Progenitor cell of endocrine pancreas (in vitro differentiated cells): ENCODE measurements at regions not wholly inside any gene's neighbourhood (a gene's known extent, or its start where the extent isn't known, plus 50 kb on each side); places are given as distances from the start of the nearest gene placed in this dataset.

Experiments used
- DNase-seq: peaks from one replicate; pipeline ENCODE4 v3.0.0; 2021; ENCODE audit warnings: low spot score; ENCODE audit not compliant: unreplicated experiment
- H3K27ac Mint-ChIP-seq: 2 replicates; pipeline ENCODE4 v1.8.0; 2021; ENCODE audit warnings: mild to moderate bottlenecking, moderate library complexity, mixed read lengths
- H3K27me3 Mint-ChIP-seq: 2 replicates; pipeline ENCODE4 v1.8.0; 2021; ENCODE audit warnings: mixed read lengths
- H3K36me3 Mint-ChIP-seq: 2 replicates; pipeline ENCODE4 v1.8.0; 2022; ENCODE audit warnings: mixed read lengths; ENCODE audit not compliant: insufficient read depth
- H3K4me1 Mint-ChIP-seq: 2 replicates; pipeline ENCODE4 v1.8.0; 2021; ENCODE audit warnings: low read depth, mixed read lengths
- H3K4me3 Mint-ChIP-seq: 2 replicates; pipeline ENCODE4 v1.8.0; 2021; ENCODE audit warnings: low read depth, mild to moderate bottlenecking, moderate library complexity, mixed read lengths
- H3K9me3 Mint-ChIP-seq: 2 replicates; pipeline ENCODE4 v1.8.0; 2021; ENCODE audit warnings: low read depth, mixed read lengths
- TF ChIP-seq, protein P1 (sequence below): fragments of 200-600 bp; sonication (generic); IDR thresholded peaks from one replicate; pipeline ENCODE4 v1.5.0; 2021; ENCODE audit warnings: antibody characterized with exemption, mild to moderate bottlenecking; ENCODE audit not compliant: unreplicated experiment

DNA sequence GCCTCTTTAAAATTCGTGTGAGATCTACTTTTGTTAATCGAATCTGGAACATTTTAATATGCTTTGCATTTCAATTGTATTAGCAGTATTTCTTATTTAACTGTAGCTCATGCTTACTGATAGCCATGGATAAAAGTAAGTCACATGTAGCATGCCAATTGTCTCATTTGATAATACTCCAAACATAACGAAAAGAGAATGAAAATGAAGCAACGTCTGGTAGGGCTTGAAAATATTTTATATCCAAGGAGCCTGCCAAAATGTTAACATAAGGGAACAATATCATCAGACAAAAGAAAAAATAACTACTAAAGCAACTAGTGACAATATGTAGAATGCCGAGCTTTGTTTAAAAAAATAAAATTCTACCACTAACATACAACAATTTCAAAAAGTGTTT, 94.1 kb upstream of the MID1 start:
- no peak overlapping the region for H3K4me3 Mint-ChIP-seq
- peaks cover 8% of the 10 kb centered on the region for H3K36me3 Mint-ChIP-seq
- TF ChIP-seq, protein P1, sequence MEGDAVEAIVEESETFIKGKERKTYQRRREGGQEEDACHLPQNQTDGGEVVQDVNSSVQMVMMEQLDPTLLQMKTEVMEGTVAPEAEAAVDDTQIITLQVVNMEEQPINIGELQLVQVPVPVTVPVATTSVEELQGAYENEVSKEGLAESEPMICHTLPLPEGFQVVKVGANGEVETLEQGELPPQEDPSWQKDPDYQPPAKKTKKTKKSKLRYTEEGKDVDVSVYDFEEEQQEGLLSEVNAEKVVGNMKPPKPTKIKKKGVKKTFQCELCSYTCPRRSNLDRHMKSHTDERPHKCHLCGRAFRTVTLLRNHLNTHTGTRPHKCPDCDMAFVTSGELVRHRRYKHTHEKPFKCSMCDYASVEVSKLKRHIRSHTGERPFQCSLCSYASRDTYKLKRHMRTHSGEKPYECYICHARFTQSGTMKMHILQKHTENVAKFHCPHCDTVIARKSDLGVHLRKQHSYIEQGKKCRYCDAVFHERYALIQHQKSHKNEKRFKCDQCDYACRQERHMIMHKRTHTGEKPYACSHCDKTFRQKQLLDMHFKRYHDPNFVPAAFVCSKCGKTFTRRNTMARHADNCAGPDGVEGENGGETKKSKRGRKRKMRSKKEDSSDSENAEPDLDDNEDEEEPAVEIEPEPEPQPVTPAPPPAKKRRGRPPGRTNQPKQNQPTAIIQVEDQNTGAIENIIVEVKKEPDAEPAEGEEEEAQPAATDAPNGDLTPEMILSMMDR, result no peak
- no peaks in the 10 kb centered on the region for H3K4me1 Mint-ChIP-seq
- H3K9me3 Mint-ChIP-seq, result peaks cover 28% of the 10 kb centered on the region
- H3K27me3 Mint-ChIP-seq, result no peaks in the 10 kb centered on the region
- H3K27ac Mint-ChIP-seq, result no peak overlapping the region
- no peak for DNase-seq

DNA sequence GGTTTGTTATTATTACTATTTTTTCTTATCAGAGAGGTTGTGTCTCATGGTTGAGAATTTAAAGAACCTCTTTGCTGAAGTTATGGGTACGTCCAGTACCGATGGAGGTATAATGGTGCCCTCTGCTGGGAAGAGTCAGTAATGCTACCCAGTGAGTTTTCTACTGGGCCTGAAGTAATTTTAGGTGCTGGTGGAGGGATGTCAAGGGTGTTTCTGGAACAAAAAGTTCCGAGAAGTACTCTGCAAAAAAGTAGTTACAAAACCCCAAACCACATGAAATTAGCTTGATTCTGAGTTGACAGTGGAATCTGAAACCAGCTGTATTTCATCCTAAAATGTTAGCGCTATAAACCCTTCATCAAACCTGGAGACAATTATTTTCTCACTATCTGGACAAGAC, 102.5 kb upstream of the MID1 start:
- Mint-ChIP-seq H3K4me3 (no peak overlapping the region), H3K27me3 (no peaks in the 10 kb centered on the region), H3K4me1 (no peaks in the 10 kb centered on the region), H3K36me3 (peaks cover 2% of the 10 kb centered on the region), H3K9me3 (no peaks in the 10 kb centered on the region), H3K27ac (no peak overlapping the region)
- no peak for DNase-seq
- TF ChIP-seq, protein P1, result peak; percentile 67

DNA sequence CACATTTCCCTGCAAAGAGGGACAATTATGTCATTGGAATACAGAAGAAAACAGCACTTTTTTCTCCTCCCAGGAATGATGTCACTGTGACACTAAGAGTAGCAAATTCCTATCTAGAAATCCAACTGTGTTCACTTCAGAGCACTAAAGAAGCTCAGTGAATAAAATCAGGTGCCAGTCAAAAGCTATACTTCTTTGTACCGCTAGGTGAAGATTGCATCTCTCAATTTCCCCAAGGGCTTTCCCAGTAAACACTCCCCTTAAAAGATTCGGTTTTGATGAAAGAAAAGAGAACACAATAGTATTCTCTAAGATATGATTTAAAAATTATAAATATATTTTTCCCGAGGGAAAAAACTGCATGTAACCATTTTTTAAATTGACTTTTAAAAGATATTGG, 104.7 kb upstream of the MID1 start:
- Mint-ChIP-seq H3K4me3 (no peak overlapping the region), H3K27ac (no peak overlapping the region), H3K36me3 (no peaks in the 10 kb centered on the region), H3K27me3 (no peaks in the 10 kb centered on the region), H3K4me1 (no peaks in the 10 kb centered on the region), H3K9me3 (peaks cover 3% of the 10 kb centered on the region)
- TF ChIP-seq, protein P1, result peak; percentile 48
- no peak for DNase-seq

DNA sequence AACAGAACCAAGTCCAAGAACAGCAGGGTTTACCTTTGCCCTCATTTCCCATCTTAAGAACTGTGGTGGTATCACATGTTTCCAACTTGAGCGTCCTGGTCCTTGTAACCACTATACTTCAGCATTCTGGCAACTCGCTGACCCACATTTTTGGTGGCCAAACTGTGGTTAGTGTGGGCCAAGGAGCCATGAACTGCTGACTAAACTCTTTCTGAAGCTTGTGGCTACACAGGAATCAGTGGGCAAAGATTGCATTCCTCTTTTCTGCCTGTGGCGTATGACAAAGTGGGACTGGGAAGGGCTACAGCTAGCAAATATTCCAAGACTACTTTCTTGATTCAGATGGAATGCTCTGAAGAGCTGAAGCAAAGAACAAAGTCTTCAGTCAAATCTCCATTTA, 106.3 kb upstream of the MID1 start:
- no peak for DNase-seq
- peaks cover 3% of the 10 kb centered on the region for H3K9me3 Mint-ChIP-seq
- no peaks in the 10 kb centered on the region for H3K36me3 Mint-ChIP-seq
- no peaks in the 10 kb centered on the region for H3K4me1 Mint-ChIP-seq
- H3K4me3 Mint-ChIP-seq, result no peak overlapping the region
- H3K27me3 Mint-ChIP-seq, result no peaks in the 10 kb centered on the region
- TF ChIP-seq, protein P1, result no peak
- no peak overlapping the region for H3K27ac Mint-ChIP-seq

DNA sequence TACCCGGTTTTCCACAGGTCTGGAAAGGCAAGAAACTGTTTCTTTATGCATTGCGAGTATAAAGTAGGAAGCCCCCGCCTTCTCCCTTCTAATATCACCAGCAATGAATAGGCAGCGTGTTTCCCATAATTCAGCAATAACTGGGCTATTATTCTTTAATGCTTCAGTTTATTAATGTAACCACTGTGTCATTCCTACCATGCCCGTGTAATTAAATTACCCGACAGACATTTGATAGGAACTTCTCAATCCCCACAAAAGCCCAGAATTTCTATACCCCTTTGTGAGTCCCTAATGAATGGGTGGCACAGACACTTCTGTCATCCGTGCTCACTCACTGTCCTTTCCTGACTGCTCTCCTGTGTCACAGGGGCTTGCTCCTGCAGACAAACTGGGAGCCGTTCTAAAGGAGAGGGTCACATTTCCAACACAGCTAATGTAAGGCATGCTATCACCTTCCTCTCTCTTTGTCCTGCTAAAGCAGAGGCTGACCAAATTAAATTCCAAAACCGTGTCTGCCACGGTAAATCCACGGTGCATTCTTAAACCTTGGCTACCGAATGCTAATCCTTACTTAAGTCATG, 108.5 kb upstream of the MID1 start:
- Mint-ChIP-seq H3K36me3 (no peaks in the 10 kb centered on the region), H3K4me1 (no peaks in the 10 kb centered on the region), H3K9me3 (peaks cover 3% of the 10 kb centered on the region), H3K27ac (no peak overlapping the region), H3K4me3 (no peak overlapping the region), H3K27me3 (no peaks in the 10 kb centered on the region)
- TF ChIP-seq, protein P1, result no peak
- DNase-seq, result no peak
